GM19468 (cell line): ENCODE measurements at regions not wholly inside any gene's neighbourhood (a gene's known extent, or its start where the extent isn't known, plus 50 kb on each side); places are given as distances from the start of the nearest gene placed in this dataset.
"Not testable (repeated sequence)": the region's sequence is repeated elsewhere in the genome, so short reads cannot be mapped to it uniquely, and the experiment has no call there.

ENCODE experiments used
- ATAC-seq: cut with Tn5 transposase; IDR thresholded peaks from one replicate; pipeline ENCODE4 v1.9.1; 2021; ENCODE audit warnings: mild to moderate bottlenecking, moderate library complexity, moderate number of reproducible peaks; ENCODE audit not compliant: unreplicated experiment; ENCODE audit errors: extremely low read depth

- no peak for ATAC-seq
Measured at GRCh38 chr15:70579766-70580165, 183.6 kb downstream of the UACA start.

- no peak for ATAC-seq
Measured at GRCh38 chr15:70578196-70578595, 185.2 kb downstream of the UACA start.

GRCh38 chr15:70576696-70577095 lies 186.7 kb downstream of the UACA start:
- ATAC-seq = no peak

- ATAC-seq = no peak
Measured at GRCh38 chr15:70576276-70576675, 187.1 kb downstream of the UACA start.

- ATAC-seq = no peak
Measured at GRCh38 chr15:70575231-70576226, 187.8 kb downstream of the UACA start.

GRCh38 chr15:70574325-70574724 lies 189.0 kb downstream of the UACA start:
- ATAC-seq = not testable (repeated sequence)

- ATAC-seq = no peak
Measured at GRCh38 chr15:70573121-70573850, 190.1 kb downstream of the UACA start.

GRCh38 chr15:70569714-70570231 lies 193.6 kb downstream of the UACA start:
- no peak for ATAC-seq

GRCh38 chr15:70569091-70569713 lies 194.2 kb downstream of the UACA start:
- no peak for ATAC-seq

- ATAC-seq = no peak
Measured at GRCh38 chr15:70566989-70567388, 196.4 kb downstream of the UACA start.

GRCh38 chr15:70566047-70566835 lies 197.1 kb downstream of the UACA start:
- no peak for ATAC-seq

GRCh38 chr15:70563561-70564095 lies 199.7 kb downstream of the UACA start:
- ATAC-seq = no peak

- ATAC-seq = no peak
Measured at GRCh38 chr15:70562906-70563305, 200.5 kb downstream of the UACA start.

GRCh38 chr15:70561885-70562284 lies 201.5 kb downstream of the UACA start:
- ATAC-seq = no peak

- ATAC-seq = no peak
Measured at GRCh38 chr15:70560617-70561328, 202.6 kb downstream of the UACA start.

- ATAC-seq = no peak
Measured at GRCh38 chr15:70559265-70560239, 203.8 kb downstream of the UACA start.

GRCh38 chr15:70558406-70559264 lies 204.7 kb downstream of the UACA start:
- ATAC-seq = no peak
